ENCODE measurements at regions not wholly inside any gene's neighbourhood (a gene's known extent, or its start where the extent isn't known, plus 50 kb on each side); places are given as distances from the start of the nearest gene placed in this dataset.
"Not testable (repeated sequence)": the region's sequence is repeated elsewhere in the genome, so short reads cannot be mapped to it uniquely, and the experiment has no call there.

- TF ChIP-seq CTCF (IDR thresholded peaks at IDR 0.05; ENCODE audit: low read depth, low read length, missing control alignments) = no peak
- no peak for DNase-seq (ENCODE audit: extremely low read depth, low read depth)
- no peak overlapping the region for H3K4me3 ChIP-seq (replicated peaks; ENCODE audit: low read depth, low read length)
Measured at GRCh38 chr19:5285311-5285710, 55.3 kb downstream of the PTPRS start.

GRCh38 chr19:5282901-5283300 is 57.7 kb downstream of the PTPRS start:
- TF ChIP-seq CTCF (IDR thresholded peaks at IDR 0.05; ENCODE audit: low read depth, low read length, missing control alignments) = no peak
- DNase-seq (ENCODE audit: extremely low read depth, low read depth) = no peak
- no peak overlapping the region for H3K4me3 ChIP-seq (replicated peaks; ENCODE audit: low read depth, low read length)

GRCh38 chr19:5281588-5281987 is 59.0 kb downstream of the PTPRS start:
- no peak for TF ChIP-seq CTCF (IDR thresholded peaks at IDR 0.05; ENCODE audit: low read depth, low read length, missing control alignments)
- no peak for DNase-seq (ENCODE audit: extremely low read depth, low read depth)
- H3K4me3 ChIP-seq (replicated peaks; ENCODE audit: low read depth, low read length) = no peak overlapping the region

GRCh38 chr19:5275668-5276067 is 64.9 kb downstream of the PTPRS start:
- H3K4me3 ChIP-seq (replicated peaks; ENCODE audit: low read depth, low read length) = not testable (repeated sequence)

GRCh38 chr19:5273782-5274181 is 66.8 kb downstream of the PTPRS start:
- no peak overlapping the region for H3K4me3 ChIP-seq (replicated peaks; ENCODE audit: low read depth, low read length)
- DNase-seq (ENCODE audit: extremely low read depth, low read depth) = no peak
- TF ChIP-seq CTCF (IDR thresholded peaks at IDR 0.05; ENCODE audit: low read depth, low read length, missing control alignments) = no peak

More at GRCh38 chr19:5275668-5276067, 64.9 kb downstream of the PTPRS start:
- DNase-seq (ENCODE audit: extremely low read depth, low read depth) = not testable (repeated sequence)

GRCh38 chr19:5271145-5271544 is 69.5 kb downstream of the PTPRS start:
- H3K4me3 ChIP-seq (replicated peaks; ENCODE audit: low read depth, low read length) = no peak overlapping the region
- peak; percentile 10 for TF ChIP-seq CTCF (IDR thresholded peaks at IDR 0.05; ENCODE audit: low read depth, low read length, missing control alignments)
- no peak for DNase-seq (ENCODE audit: extremely low read depth, low read depth)

- DNase-seq (ENCODE audit: extremely low read depth, low read depth) = no peak
- no peak for TF ChIP-seq CTCF (IDR thresholded peaks at IDR 0.05; ENCODE audit: low read depth, low read length, missing control alignments)
Measured at GRCh38 chr19:5269926-5270325, 70.7 kb downstream of the PTPRS start.

More at GRCh38 chr19:5269926-5270325, 70.7 kb downstream of the PTPRS start:
- H3K4me3 ChIP-seq (replicated peaks; ENCODE audit: low read depth, low read length) = no peak overlapping the region

All from HFF-Myc (cell line).